ENCODE measurements at regions not wholly inside any gene's neighbourhood (a gene's known extent, or its start where the extent isn't known, plus 50 kb on each side); places are given as distances from the start of the nearest gene placed in this dataset.

DNA sequence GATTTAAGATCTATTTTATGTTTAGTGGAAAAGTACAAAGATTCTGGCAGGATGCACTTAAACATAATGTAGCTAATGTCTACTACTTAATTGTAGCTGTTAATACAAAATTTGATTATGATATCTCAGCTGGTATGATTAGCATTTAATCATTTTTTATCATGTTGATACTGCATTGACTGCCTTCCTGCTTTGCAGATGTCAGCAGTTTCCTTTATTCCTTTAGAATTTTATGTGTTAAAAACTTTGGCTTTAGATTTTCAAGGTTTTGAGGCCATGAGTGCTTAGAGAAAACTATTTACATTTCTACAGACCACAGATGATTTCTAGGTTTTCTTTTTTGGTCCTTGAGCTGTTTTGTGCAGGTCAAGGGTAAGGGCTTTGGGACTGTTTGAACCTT is 152.2 kb downstream of the ZNF326 start:
- no peak overlapping the region for H2BK20ac ChIP-seq (ENCODE audit: low read depth, low read length, poor library complexity, severe bottlenecking)
- H4K91ac ChIP-seq (ENCODE audit: insufficient read length, low read depth, low read length): no peak overlapping the region
- H4K8ac ChIP-seq (replicated peaks; ENCODE audit: insufficient read length, low read depth, low read length): no peak overlapping the region
- no peaks in the 10 kb centered on the region for H3K27me3 Mint-ChIP-seq (ENCODE audit: low read depth)
- H3K4me2 ChIP-seq (ENCODE audit: insufficient read depth, insufficient read length, low read length): no peak overlapping the region
- no peaks in the 10 kb centered on the region for H3K4me1 ChIP-seq (ENCODE audit: insufficient read depth, low read length)
- H3K27ac ChIP-seq (ENCODE audit: insufficient read length, low read depth, low read length): no peak overlapping the region
- H2AK5ac ChIP-seq (ENCODE audit: insufficient read length, low read length): no peak overlapping the region
- no peak overlapping the region for H2AFZ ChIP-seq (ENCODE audit: low read length)
- no peak overlapping the region for H3K4ac ChIP-seq (ENCODE audit: low read depth, low read length)
- H4K20me1 ChIP-seq (ENCODE audit: control insufficient read depth, insufficient read depth, insufficient read length): no peaks in the 10 kb centered on the region
- no peaks in the 10 kb centered on the region for H3K9me3 ChIP-seq (ENCODE audit: control insufficient read depth, low read depth, low read length)
- no peaks in the 10 kb centered on the region for H3K79me1 ChIP-seq (ENCODE audit: insufficient read depth, low read depth, low read length, poor library complexity, severe bottlenecking)
- no peaks in the 10 kb centered on the region for H3K4me1 Mint-ChIP-seq
- TF ChIP-seq, protein P1, sequence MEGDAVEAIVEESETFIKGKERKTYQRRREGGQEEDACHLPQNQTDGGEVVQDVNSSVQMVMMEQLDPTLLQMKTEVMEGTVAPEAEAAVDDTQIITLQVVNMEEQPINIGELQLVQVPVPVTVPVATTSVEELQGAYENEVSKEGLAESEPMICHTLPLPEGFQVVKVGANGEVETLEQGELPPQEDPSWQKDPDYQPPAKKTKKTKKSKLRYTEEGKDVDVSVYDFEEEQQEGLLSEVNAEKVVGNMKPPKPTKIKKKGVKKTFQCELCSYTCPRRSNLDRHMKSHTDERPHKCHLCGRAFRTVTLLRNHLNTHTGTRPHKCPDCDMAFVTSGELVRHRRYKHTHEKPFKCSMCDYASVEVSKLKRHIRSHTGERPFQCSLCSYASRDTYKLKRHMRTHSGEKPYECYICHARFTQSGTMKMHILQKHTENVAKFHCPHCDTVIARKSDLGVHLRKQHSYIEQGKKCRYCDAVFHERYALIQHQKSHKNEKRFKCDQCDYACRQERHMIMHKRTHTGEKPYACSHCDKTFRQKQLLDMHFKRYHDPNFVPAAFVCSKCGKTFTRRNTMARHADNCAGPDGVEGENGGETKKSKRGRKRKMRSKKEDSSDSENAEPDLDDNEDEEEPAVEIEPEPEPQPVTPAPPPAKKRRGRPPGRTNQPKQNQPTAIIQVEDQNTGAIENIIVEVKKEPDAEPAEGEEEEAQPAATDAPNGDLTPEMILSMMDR (conservative IDR thresholded peaks at IDR 0.05): no peak
- H3K27ac Mint-ChIP-seq: no peak overlapping the region
- no peak overlapping the region for H3K14ac ChIP-seq (ENCODE audit: insufficient read depth, low read length)
- no peak overlapping the region for H3K9ac ChIP-seq (ENCODE audit: extremely low read depth, insufficient read length, low read length)
- no peak overlapping the region for H2BK12ac ChIP-seq (ENCODE audit: insufficient read length, low read depth, low read length)
- H3K9me3 Mint-ChIP-seq: peaks cover 10 to 15% of the 10 kb centered on the region in 2 experiments
- DNase-seq: no peak
- H3K36me3 Mint-ChIP-seq (ENCODE audit: insufficient read depth in 1 of 3, low read depth in 3 of 3): peaks cover under 1 to 4% (median 3%) of the 10 kb centered on the region in 3 experiments; a peak in 3 of 7 replicates
- H3K79me2 ChIP-seq (ENCODE audit: insufficient read depth, low read length): no peaks in the 10 kb centered on the region
- no peak overlapping the region for H2BK5ac ChIP-seq (ENCODE audit: insufficient read length, low read length)
- H2BK120ac ChIP-seq (ENCODE audit: low read depth, low read length, poor library complexity, severe bottlenecking): no peak overlapping the region
- no peaks in the 10 kb centered on the region for H3K27me3 ChIP-seq (ENCODE audit: insufficient read depth, low read length)
- H3K18ac ChIP-seq (ENCODE audit: insufficient read length, low read depth, low read length): no peak overlapping the region
- no peaks in the 10 kb centered on the region for H3K23me2 ChIP-seq (ENCODE audit: insufficient read length, low read depth, low read length, poor library complexity, severe bottlenecking)
- H3K56ac ChIP-seq (ENCODE audit: insufficient read length, low read depth, low read length): no peak overlapping the region
- H4K5ac ChIP-seq (ENCODE audit: insufficient read length, low read depth, low read length): no peak overlapping the region
- H3K4me3 Mint-ChIP-seq: no peak overlapping the region
- H3T11ph ChIP-seq (ENCODE audit: low read length): no peak overlapping the region
- H3K23ac ChIP-seq (ENCODE audit: insufficient read length, low read depth, low read length): no peak overlapping the region
- no peak overlapping the region for H2BK15ac ChIP-seq (ENCODE audit: low read depth, low read length)
